Left lobe of liver (tissue), 2 donors: ENCODE measurements at regions not wholly inside any gene's neighbourhood (a gene's known extent, or its start where the extent isn't known, plus 50 kb on each side); places are given as distances from the start of the nearest gene placed in this dataset.
A peak's percentile ranks its signal among the peaks of the same experiment; 100 is the strongest.

Experiments used
- ATAC-seq: fragments of 200-7000 bp; cut with Tn5 transposase; one replicate; pipeline ENCODE4 v1.9.1; 2020; ENCODE audit warnings: mild to moderate bottlenecking, moderate library complexity
- DNase-seq: peaks from one replicate; pipeline ENCODE4 v3.0.0-alpha.2; 2020; ENCODE audit warnings: low spot score
- donor health status: DM: no; HTN: no; CAD: no; lungs with moderate emphysema.
- donor health status: DM: no; HTN: yes; CAD: no.

DNA sequence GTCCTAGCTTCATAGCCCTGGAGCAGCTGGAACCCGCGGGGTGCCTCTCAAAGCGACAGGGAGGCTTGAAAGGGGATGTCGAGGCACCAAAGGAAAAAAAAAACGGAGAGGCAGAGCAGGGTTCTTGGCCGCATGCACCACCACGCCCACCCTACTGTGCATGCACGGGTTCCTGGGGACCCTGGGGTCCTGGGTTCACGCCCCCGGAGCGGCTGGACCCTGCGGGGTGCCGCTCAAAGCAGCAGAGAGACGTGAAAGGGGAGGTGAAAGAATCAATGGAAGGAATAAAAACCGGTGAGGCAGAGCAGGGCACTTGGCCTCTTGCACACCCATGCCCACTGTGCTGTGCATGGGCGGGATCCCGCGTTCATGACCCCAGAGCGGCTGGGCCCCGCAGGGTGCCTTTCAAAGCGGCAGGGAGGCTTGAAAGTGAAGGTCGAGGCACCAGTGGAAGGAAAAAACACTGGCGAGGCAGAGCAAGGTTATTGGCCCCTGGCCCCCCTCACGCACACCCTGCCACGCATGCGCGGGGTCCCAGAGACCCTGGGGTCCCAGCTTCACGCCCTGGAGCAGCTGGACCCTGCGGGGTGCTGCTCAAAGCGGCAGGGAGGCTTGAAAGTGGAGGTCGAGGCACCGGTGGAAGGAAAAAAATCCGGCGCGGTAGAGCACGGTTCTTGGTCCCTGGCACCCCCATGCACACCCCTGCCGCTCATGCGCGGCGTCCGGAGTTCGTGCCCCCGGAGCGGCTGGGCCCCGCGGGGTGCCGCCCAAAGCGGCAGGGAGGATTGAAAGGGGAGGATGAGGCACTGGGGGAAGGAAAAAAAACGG is 318.5 kb downstream of the ALG10 start:
- ATAC-seq (no peak), DNase-seq (no peak)

DNA sequence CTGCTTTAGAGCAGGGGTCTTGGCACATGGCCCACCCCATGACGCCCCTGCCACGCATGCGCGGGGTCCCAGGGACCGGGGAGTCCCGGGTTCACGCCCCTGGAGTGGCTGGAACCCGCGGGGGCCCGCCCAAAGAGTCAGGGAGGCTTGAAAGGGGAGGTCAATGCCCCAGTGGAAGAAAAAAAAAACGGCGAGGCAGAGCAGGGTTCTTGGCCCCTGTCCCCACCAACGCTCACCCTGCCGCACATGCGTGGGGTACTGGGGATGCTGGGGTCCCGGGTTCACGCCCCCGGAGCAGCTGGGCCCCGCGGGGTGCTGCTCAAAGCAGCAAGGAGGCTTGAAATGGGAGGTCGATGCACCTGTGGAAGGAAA is 319.1 kb downstream of the ALG10 start:
- DNase-seq (no peak), ATAC-seq (no peak)

DNA sequence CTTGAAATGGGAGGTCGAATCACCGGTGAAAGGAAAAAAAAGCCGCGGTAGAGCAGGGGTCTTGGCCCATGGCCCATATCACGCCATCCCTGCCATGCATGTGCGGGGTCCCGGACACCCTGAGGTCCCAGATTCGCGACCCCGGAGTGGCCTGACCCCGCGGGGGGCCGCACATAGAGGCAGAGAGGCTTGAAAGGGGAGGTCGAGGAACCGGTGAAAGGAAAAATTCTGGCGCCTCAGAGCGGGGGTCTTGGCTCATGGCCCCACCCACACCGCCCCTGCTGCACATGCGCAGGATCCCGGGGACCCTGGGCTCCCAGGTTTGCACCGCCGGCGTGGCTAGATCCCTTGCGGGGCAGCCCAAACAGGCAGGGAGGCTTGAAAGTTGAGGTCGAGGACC is 319.8 kb downstream of the ALG10 start:
- no peak for DNase-seq
- no peak for ATAC-seq

GRCh38 chr12:34343345-34343744 is 321.0 kb downstream of the ALG10 start:
- ATAC-seq (no peak), DNase-seq (no peak)

DNA sequence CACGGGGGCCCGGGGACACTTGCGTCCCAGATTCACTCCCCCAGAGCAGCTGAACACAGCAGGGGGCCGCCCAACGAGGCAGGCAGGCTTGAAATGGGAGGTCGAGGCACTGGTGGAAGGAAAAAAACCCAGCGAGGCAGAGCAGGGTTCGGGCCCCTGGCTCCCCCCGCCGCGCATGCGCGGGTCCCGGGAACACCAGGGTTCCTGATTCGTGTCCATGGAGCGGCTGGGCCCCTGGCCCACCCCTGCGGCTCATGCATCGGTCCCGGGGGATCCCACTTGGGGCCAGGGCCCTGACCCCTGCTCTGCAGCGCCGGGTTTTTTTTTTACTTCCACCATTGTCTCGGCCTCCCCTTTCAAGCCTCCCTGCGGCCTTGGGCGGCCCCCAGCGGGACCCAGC is 321.5 kb downstream of the ALG10 start:
- DNase-seq (no peak), ATAC-seq (no peak)

GRCh38 chr12:34344851-34345522 is 322.7 kb downstream of the ALG10 start:
- ATAC-seq (no peak), DNase-seq (no peak)

DNA sequence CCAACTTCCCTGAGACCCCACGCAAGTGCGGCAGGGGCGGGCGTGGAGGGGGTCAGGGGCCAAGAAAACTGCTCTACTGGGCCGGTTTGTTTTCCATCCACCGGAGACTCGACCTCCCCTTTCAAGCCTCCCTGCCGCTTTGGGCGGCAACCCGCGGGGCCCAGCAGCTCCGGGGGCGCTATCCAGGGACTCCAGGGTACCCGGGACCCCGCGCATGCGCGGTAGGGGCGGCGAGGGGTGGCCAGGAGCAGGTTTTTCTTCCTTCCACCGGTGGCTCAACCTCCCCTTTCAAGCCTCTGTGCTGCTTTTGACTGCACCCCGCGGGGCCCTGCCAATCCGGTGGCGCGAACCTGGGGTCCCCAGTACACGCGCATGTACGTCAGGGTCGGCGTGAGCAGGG is 323.5 kb downstream of the ALG10 start:
- no peak for DNase-seq
- no peak for ATAC-seq

GRCh38 chr12:34346372-34347034 is 324.2 kb downstream of the ALG10 start:
- DNase-seq (no peak), ATAC-seq (no peak)

DNA sequence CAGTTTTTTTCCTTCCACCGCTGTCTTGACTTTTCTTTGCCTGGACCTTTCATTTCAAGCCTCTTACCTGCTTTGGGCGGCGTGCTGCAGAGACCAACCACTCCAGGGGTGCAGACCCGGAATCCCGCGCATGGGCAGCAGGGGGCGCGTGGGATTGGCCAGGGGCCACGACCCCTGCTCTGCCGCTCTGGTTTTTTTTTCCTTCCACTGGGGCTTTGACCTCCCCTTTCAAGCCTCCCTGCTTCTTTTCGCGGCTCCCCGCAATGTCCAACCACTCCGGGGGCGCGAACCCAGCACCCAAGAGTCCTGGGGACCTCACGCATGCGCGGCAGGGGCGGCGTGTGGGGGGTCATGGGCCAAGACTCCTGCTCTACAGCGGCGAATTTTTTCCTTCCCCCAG is 325.1 kb downstream of the ALG10 start:
- no peak for DNase-seq
- ATAC-seq, result peak; percentile 36

GRCh38 chr12:34348064-34348463 is 325.8 kb downstream of the ALG10 start:
- no peak for ATAC-seq
- DNase-seq, result no peak

DNA sequence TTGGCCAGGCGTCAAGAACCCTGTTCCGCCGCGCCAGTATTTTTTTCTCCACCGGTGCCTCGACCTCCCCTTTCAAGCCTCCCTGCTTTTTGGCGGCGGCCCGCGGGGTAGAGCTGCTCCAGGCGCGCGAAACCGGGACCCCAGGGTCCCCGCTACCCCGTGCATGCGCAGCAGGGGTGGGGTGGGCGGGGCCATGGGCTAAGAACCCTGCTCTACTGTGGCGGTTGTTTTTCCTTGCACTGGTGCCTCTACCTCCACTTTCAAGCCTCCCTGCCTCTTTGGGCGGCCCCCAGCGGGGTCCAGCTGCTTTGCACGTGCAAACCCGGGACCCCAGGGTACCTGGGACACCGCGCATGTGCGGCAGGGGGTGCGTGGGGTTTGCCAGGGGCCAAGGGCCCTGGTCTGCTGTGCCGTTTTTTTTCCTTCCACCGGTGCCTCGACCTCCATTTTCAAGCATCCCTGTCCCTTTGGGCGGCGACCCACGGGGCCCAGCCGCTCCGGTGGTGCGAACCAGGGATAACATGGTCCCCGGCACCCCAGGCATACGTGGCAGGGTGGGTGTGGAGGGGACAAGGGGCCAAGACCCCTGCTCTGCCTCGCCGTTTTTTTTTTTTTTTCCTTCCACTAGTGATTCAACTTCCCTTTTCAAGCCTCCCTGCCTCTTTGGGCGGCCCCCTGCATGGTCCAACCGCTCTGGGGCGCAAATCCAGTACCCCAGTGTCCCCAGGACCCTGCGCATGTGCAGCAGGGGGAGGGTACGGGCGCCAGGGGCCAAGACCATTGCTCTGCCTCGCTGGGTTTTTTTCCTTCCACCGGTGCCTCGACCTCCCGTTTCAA is 326.8 kb downstream of the ALG10 start:
- DNase-seq (no peak), ATAC-seq (no peak)

DNA sequence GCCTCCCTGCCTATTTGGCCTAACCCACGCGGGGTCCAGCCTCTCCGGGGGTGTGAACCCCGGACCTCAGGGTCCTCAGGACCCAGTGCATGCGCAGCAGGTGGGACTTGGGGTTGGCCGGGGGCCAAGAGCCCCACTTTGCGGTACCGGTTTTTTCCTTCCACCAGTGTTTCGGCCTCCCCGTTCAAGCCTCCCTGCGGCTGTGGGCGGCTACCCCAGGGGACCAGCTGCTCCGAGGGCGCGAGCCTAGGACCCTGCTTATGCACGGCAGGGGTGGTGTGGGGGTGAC is 327.3 kb downstream of the ALG10 start:
- ATAC-seq (no peak), DNase-seq (no peak)

DNA sequence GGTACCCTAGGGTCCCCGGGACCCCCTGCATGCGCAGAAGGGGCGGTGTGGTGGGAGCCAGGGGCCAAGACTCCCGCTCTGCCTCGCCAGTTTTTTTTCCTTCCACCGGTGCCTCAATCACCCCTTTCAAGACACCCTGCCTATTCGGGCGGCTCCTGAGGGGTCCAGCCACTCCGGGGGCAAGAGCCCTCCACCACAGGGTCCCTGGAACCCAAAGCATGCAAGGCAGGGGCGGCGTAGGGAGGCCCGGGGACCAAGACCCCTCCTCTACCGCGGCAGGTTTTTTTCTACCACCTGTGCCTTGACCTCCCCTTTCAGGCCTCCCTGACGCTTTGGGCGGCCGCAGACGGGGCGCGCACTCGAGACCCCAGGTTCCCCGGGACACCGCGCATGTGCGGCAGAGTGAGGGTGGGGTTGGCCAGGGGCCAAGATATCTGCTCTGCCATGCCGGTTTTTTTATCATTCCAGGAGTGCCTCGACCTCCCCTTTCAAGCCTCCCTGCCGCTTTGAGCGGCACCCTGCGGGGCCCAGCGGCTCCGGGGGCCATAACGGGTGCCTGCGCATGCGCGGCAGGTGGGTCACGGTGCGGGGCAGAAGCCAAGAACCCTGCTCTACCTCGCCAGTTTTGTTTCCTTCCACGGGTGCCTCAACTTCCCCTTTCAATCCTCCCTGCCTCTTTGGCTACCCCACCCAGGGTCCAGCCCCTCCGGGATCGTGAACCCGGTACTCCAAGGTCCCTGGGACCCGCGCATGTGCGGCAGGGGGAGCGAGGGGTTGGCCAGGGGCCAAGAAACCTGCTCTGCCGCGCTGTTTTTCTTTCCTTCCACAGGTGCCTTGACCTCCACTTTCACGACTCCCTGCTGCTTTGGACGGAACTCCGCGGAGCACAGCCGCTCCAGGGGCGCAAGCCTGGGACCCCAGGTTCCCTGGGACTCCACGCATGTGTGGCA is 328.1 kb downstream of the ALG10 start:
- DNase-seq, result no peak
- ATAC-seq, result no peak

DNA sequence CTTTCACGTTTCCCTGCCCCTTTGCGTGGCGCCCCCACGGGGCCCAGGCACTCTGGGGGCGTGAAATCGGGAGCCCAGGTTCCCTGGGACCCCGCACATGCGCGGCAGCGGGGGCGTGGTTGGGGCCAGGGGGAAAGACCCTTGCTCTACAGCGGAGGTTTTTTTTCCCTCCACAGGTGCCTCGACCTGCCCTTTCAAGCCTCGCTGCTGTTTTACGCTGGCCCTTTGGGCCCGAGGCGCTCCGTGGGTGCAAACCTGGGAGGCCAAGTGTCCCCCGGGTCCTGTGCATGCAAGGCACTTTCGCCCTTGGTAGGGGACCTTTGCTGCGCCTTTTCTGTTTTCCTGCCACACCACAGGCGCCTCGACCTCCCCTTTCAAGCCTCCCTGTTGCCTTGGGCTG is 329.8 kb downstream of the ALG10 start:
- DNase-seq (no peak), ATAC-seq (no peak)

DNA sequence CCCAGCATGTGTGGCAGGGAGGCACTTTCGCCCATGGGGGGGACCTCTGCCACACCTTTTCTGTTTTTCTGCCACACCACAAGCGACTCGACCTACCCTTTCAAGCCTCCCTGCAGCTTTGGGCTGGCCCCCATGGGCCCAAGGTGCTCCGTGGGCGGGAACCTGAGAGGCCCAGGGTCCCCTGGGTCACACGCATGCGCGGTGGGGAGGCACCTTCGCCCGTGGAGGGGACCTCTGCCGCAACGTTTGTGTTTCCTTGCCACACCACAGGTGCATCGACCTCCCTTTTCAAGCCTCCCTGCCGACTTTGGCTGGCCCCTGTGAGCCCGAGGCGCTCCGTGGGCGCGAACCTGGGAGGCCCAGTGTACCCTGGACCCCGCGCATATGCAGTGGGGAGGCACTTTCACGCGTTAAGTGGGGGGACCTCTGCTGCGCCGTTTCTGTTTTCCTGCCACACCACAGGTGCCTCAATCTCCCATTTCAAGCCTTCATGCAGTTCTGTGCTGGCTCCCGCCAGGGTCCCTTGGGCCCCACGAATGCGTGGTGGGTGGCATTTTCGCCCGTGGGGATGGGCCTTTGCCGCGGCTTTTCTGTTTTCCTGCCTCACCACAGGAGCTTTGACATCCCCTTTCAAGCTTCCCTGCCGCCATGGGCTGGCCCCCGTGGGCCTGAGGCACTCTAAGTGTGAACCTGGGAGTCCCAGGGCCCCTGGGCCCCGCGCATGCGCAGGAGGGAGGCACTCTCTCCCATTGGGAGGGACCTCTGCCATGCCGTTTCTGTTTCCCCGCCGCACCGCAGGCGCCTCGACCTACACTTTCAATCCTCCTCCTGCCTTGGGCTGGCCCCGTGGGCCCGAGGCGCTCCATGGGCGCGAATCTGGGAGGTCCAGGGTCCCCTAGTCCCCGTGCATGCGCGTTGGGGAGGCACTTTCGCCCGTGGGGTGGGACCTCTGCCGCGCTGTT is 332.2 kb downstream of the ALG10 start:
- ATAC-seq, result no peak
- DNase-seq, result no peak

DNA sequence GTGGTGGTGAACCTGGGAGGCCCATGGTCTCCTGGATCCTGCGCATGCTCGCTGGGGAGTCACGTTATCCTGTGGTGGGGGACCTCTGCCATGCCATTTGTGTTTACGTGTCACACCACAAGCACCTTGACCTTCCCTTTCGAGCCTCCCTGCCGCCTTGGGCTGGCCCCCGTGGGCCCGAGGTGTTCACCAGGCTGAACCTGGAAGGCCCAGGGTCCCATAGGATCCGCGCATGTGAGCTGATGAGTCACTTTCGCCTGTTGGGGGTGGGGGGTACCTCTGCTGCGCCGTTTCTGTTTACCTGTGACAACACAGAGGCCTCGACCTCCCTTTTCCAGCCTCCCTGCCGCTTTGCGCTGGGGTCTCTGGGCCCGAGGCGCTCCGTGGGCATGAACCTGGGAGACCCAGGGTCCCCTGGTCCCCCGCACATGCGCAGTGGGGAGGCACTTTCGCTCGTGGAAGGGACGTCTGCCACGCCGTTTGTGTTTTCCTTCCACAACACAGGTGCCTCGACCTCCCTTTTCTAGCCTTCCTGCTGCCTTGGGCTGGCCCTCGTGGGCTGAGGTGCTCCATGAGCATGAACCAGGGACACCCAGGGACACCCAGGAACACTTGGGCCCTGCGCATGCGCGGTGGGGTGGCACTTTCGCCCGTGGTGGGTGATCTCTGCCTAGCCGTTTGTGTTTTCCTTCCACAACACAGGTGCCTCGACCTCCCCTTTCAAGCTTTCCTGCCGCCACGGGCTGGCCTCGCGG is 334.1 kb downstream of the ALG10 start:
- no peak for DNase-seq

GRCh38 chr12:34357791-34358190 is 335.5 kb downstream of the ALG10 start:
- ATAC-seq, result no peak

More for the DNA sequence above, 334.1 kb downstream of the ALG10 start:
- ATAC-seq, result no peak

DNA sequence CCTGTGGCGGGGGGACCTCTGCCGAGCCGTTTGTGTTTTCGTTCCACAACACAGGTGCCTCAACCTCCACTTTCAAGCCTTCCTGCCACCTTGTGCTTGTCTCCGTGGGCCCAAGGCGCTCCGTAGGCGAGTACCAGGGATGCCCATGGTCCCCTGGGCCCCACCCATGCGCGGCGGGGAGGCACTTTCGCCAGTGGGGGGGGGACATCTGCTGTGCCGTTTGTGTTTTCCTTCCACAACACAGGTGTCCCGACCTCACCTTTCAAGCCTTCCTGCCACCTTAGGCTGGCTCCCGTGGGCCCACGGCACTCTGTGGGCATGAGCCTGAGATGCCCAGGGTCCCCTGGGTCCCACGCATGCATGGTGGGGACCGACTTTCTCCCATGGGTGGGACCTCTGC is 335.9 kb downstream of the ALG10 start:
- DNase-seq, result no peak
- ATAC-seq, result no peak

More at GRCh38 chr12:34357791-34358190, 335.5 kb downstream of the ALG10 start:
- DNase-seq, result no peak
